ENCODE measurements at regions not wholly inside any gene's neighbourhood (a gene's known extent, or its start where the extent isn't known, plus 50 kb on each side); places are given as distances from the start of the nearest gene placed in this dataset.

GRCh38 chr10:128869101-128869749 is 597.8 kb upstream of the MGMT start:
- H3K9me3 ChIP-seq (ENCODE audit: severe bottlenecking), result no peaks in the 10 kb centered on the region
- TF ChIP-seq, protein P1, sequence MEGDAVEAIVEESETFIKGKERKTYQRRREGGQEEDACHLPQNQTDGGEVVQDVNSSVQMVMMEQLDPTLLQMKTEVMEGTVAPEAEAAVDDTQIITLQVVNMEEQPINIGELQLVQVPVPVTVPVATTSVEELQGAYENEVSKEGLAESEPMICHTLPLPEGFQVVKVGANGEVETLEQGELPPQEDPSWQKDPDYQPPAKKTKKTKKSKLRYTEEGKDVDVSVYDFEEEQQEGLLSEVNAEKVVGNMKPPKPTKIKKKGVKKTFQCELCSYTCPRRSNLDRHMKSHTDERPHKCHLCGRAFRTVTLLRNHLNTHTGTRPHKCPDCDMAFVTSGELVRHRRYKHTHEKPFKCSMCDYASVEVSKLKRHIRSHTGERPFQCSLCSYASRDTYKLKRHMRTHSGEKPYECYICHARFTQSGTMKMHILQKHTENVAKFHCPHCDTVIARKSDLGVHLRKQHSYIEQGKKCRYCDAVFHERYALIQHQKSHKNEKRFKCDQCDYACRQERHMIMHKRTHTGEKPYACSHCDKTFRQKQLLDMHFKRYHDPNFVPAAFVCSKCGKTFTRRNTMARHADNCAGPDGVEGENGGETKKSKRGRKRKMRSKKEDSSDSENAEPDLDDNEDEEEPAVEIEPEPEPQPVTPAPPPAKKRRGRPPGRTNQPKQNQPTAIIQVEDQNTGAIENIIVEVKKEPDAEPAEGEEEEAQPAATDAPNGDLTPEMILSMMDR (IDR thresholded peaks at IDR 0.05; ENCODE audit: poor library complexity, severe bottlenecking), result no peak
- no peak overlapping the region for H3K27ac ChIP-seq (ENCODE audit: poor library complexity, severe bottlenecking)
- H3K27me3 ChIP-seq (ENCODE audit: insufficient read depth, poor library complexity, severe bottlenecking), result no peaks in the 10 kb centered on the region
- no peak overlapping the region for H3K4me3 ChIP-seq (ENCODE audit: severe bottlenecking)
- DNase-seq (ENCODE audit: low spot score) (no peak), ATAC-seq (ENCODE audit: low read depth) (no peak)
- no peaks in the 10 kb centered on the region for H3K36me3 ChIP-seq (ENCODE audit: low read depth)
- H3K4me1 ChIP-seq (ENCODE audit: insufficient read depth, poor library complexity, severe bottlenecking), result peaks cover 8% of the 10 kb centered on the region

DNA sequence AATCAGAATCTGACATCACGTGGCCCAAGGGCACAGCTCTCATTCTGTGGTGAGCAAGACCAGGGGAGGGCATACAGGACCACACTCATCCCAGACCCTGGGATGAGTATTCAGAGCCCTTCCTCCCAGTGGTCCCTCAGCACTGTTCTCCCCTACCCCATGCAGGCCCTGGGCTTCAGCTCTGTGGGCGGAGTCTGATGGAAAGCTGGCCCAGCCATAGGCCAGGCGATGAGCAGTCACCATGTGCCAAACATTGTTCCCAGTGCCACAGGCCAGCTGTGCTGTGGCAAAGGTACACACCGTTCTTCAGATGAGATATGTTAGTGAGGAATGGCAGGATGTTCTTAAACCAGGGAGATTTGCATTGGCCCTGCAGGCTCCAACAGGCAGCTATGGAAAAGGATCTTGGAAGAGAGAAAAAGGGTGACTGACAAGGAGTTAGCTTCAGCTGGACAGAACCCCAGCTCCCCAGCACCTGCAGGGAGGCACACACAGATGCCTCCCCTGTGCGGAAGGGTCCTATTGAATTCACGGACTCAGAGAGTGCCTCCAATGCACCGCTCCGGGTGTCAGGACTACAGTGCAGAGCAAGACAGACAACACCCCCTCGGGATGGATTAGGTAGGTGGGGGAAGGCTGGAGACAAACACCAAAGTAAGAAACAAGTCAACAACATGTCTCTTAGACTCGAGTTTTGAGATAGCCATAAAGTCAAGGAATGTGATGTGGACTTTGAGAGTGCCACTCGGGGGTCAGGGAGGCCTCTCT is 596.0 kb upstream of the MGMT start:
- no peaks in the 10 kb centered on the region for H3K36me3 ChIP-seq (ENCODE audit: low read depth)
- H3K4me1 ChIP-seq (ENCODE audit: insufficient read depth, poor library complexity, severe bottlenecking), result peaks cover 14% of the 10 kb centered on the region
- no peak overlapping the region for H3K27ac ChIP-seq (ENCODE audit: poor library complexity, severe bottlenecking)
- H3K9me3 ChIP-seq (ENCODE audit: severe bottlenecking), result no peaks in the 10 kb centered on the region
- DNase-seq (ENCODE audit: low spot score) (no peak), ATAC-seq (ENCODE audit: low read depth) (no peak)
- H3K4me3 ChIP-seq (ENCODE audit: severe bottlenecking), result no peak overlapping the region
- H3K27me3 ChIP-seq (ENCODE audit: insufficient read depth, poor library complexity, severe bottlenecking), result no peaks in the 10 kb centered on the region
- TF ChIP-seq, protein P1 (IDR thresholded peaks at IDR 0.05; ENCODE audit: poor library complexity, severe bottlenecking), result no peak

DNA sequence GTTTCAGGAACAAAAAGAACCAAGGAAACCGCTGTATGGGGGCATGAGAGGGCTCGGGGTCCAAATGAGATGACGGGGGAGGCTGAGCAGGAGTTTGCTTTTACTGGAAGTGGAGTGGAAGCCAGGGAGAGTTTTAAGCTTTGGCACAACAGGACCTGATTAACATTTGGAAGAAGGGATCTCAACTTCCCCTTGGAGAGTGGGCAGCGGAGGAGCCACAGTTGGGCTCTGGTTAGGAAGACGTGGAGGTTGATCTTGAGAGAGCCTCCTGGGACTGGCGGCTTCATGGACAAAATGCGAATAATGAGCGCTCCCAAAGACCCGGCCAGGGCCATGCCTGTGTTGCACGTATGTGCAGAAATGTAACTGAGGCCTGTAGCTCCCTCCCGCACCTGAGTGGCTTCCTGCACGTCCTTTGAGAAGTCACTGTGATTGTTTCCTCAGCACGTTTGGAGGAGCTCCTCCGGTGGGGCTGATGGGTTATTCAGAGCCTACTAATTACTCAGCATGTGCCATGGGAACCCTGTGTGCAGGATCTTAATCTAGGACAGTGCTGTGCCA is 595.3 kb upstream of the MGMT start:
- Histone ChIP-seq H3K4me1 (ENCODE audit: insufficient read depth, poor library complexity, severe bottlenecking) (peaks cover 14% of the 10 kb centered on the region), H3K27ac (ENCODE audit: poor library complexity, severe bottlenecking) (no peak overlapping the region), H3K9me3 (ENCODE audit: severe bottlenecking) (no peaks in the 10 kb centered on the region), H3K27me3 (ENCODE audit: insufficient read depth, poor library complexity, severe bottlenecking) (no peaks in the 10 kb centered on the region), H3K36me3 (ENCODE audit: low read depth) (no peaks in the 10 kb centered on the region), H3K4me3 (ENCODE audit: severe bottlenecking) (no peak overlapping the region)
- ATAC-seq (ENCODE audit: low read depth), result no peak
- DNase-seq (ENCODE audit: low spot score), result no peak
- TF ChIP-seq, protein P1 (IDR thresholded peaks at IDR 0.05; ENCODE audit: poor library complexity, severe bottlenecking), result no peak

GRCh38 chr10:128873411-128874054 is 593.5 kb upstream of the MGMT start:
- Histone ChIP-seq H3K27me3 (ENCODE audit: insufficient read depth, poor library complexity, severe bottlenecking) (no peaks in the 10 kb centered on the region), H3K27ac (ENCODE audit: poor library complexity, severe bottlenecking) (no peak overlapping the region), H3K36me3 (ENCODE audit: low read depth) (no peaks in the 10 kb centered on the region), H3K4me3 (ENCODE audit: severe bottlenecking) (no peak overlapping the region), H3K4me1 (ENCODE audit: insufficient read depth, poor library complexity, severe bottlenecking) (peaks cover 14% of the 10 kb centered on the region), H3K9me3 (ENCODE audit: severe bottlenecking) (no peaks in the 10 kb centered on the region)
- DNase-seq (ENCODE audit: low spot score) (no peak), ATAC-seq (ENCODE audit: low read depth) (no peak)
- TF ChIP-seq, protein P1 (IDR thresholded peaks at IDR 0.05; ENCODE audit: poor library complexity, severe bottlenecking), result no peak

Data from RWPE2 (cell line).